Left ventricle myocardium inferior (tissue), 1 donor: ENCODE measurements at regions not wholly inside any gene's neighbourhood (a gene's known extent, or its start where the extent isn't known, plus 50 kb on each side); places are given as distances from the start of the nearest gene placed in this dataset.

Experiments used
- DNase-seq: peaks from one replicate; pipeline ENCODE4 v3.0.0-alpha.2; 2020
- H3K27ac ChIP-seq: fragments of 200-600 bp; replicated peaks from 2 replicates; pipeline ENCODE4 v1.8.0; 2021
- H3K27me3 ChIP-seq: fragments of 200-600 bp; 2 replicates; pipeline ENCODE4 v1.8.0; 2021; ENCODE audit warnings: low read depth
- H3K36me3 ChIP-seq: fragments of 200-600 bp; 2 replicates; pipeline ENCODE4 v1.8.0; 2021
- H3K4me1 ChIP-seq: fragments of 200-600 bp; 2 replicates; pipeline ENCODE4 v1.8.0; 2021
- H3K4me3 ChIP-seq: fragments of 200-600 bp; 2 replicates; pipeline ENCODE4 v1.8.0; 2021; ENCODE audit warnings: mild to moderate bottlenecking, moderate library complexity
- H3K9me3 ChIP-seq: fragments of 200-600 bp; replicated peaks from 2 replicates; pipeline ENCODE4 v1.8.0; 2021
- CTCF ChIP-seq: fragments of 200-600 bp; IDR thresholded peaks from 2 replicates; pipeline ENCODE4 v1.8.0; 2021; ENCODE audit warnings: antibody characterized with exemption, mild to moderate bottlenecking, borderline replicate concordance
- intact Hi-C: fragments of 100-400 bp; cut with micrococcal nuclease; formaldehyde crosslinking; loops from one replicate; pipeline ENCODE4 v1.11.0; 2022
- donor health status: DM: no; HTN: yes; CAD: no; lungs with severe emphysema.

- intact Hi-C loops = no loop called here
- peaks cover 82% of the 10 kb centered on the region for H3K27me3 ChIP-seq
These were observed 91.5 kb upstream of the SIX3 start for GRCh38 chr2:44850016-44850415.

GRCh38 chr2:44851518-44851917, 90.0 kb upstream of the SIX3 start:
- DNase-seq = no peak
- intact Hi-C loops = no loop called here
- Histone ChIP-seq H3K4me1 (no peaks in the 10 kb centered on the region), H3K4me3 (no peak overlapping the region), H3K9me3 (no peaks in the 10 kb centered on the region), H3K27ac (no peak overlapping the region), H3K27me3 (peaks cover 84% of the 10 kb centered on the region), H3K36me3 (no peaks in the 10 kb centered on the region)
- no peak for TF ChIP-seq CTCF

More at GRCh38 chr2:44850016-44850415, 91.5 kb upstream of the SIX3 start:
- Histone ChIP-seq H3K9me3 (no peaks in the 10 kb centered on the region), H3K4me3 (no peak overlapping the region), H3K27ac (no peak overlapping the region), H3K4me1 (no peaks in the 10 kb centered on the region), H3K36me3 (no peaks in the 10 kb centered on the region)
- no peak for DNase-seq
- no peak for TF ChIP-seq CTCF

GRCh38 chr2:44852594-44852993, 88.9 kb upstream of the SIX3 start:
- no peak for TF ChIP-seq CTCF

GRCh38 chr2:44859337-44859736, 82.2 kb upstream of the SIX3 start:
- no peak for TF ChIP-seq CTCF
- Histone ChIP-seq H3K27me3 (peaks cover 55% of the 10 kb centered on the region), H3K4me3 (no peak overlapping the region), H3K27ac (no peak overlapping the region), H3K4me1 (no peaks in the 10 kb centered on the region), H3K36me3 (no peaks in the 10 kb centered on the region), H3K9me3 (peaks cover 14% of the 10 kb centered on the region)
- DNase-seq = no peak
- intact Hi-C loops = no loop called here

More at GRCh38 chr2:44852594-44852993, 88.9 kb upstream of the SIX3 start:
- intact Hi-C loops = no loop called here
- Histone ChIP-seq H3K36me3 (no peaks in the 10 kb centered on the region), H3K4me3 (no peak overlapping the region), H3K27me3 (peaks cover 90% of the 10 kb centered on the region), H3K27ac (no peak overlapping the region), H3K4me1 (no peaks in the 10 kb centered on the region), H3K9me3 (no peaks in the 10 kb centered on the region)
- DNase-seq = no peak

- Histone ChIP-seq H3K9me3 (no peaks in the 10 kb centered on the region), H3K4me1 (no peaks in the 10 kb centered on the region), H3K36me3 (no peaks in the 10 kb centered on the region), H3K27me3 (peaks cover 26% of the 10 kb centered on the region), H3K4me3 (no peak overlapping the region), H3K27ac (no peak overlapping the region)
- DNase-seq = no peak
- intact Hi-C loops = no loop called here
- TF ChIP-seq CTCF = no peak
These were observed 75.3 kb upstream of the SIX3 start for GRCh38 chr2:44866152-44866551.

- no peak overlapping the region for H3K4me3 ChIP-seq
- TF ChIP-seq CTCF = no peak
- no peaks in the 10 kb centered on the region for H3K36me3 ChIP-seq
- no peaks in the 10 kb centered on the region for H3K9me3 ChIP-seq
- no peak for DNase-seq
- intact Hi-C loops = no loop called here
- no peaks in the 10 kb centered on the region for H3K4me1 ChIP-seq
- H3K27me3 ChIP-seq = peaks cover 32% of the 10 kb centered on the region
- H3K27ac ChIP-seq = no peak overlapping the region
These were observed 71.7 kb upstream of the SIX3 start for GRCh38 chr2:44869761-44870160.
